PC-9 (cell line): ENCODE measurements at regions not wholly inside any gene's neighbourhood (a gene's known extent, or its start where the extent isn't known, plus 50 kb on each side); places are given as distances from the start of the nearest gene placed in this dataset.

Source experiments
- EZH2 ChIP-seq: fragments of 200-600 bp; sonication (generic); IDR thresholded peaks from 2 replicates; pipeline ENCODE4 v1.8.0; 2017; ENCODE audit warnings: antibody characterized with exemption, low read depth
- TF ChIP-seq, protein P1 (sequence below): fragments of 200-600 bp; sonication (generic); conservative IDR thresholded peaks from 2 replicates; pipeline ENCODE4 v1.6.1; 2017; ENCODE audit warnings: mixed run types, antibody characterized with exemption, mild to moderate bottlenecking, moderate library complexity

DNA sequence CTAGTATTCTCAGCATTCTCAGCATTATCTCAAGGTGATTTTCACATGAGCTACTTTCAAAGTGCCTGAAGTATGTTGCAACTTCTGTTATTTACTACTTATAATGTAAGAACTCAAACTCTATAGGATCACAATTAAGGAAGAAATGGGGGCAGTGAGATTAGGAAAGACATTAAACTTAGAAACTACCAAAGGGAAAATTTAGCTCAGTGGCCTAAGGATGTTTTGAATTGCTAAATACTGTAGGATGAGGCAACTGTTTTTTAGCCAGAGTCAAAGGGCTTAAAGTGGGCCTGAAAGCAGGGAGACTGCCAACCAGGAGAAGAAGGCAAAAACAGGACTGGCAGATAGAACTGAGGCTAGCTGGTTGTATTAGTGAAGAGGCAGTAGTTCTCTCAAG, 55.5 kb upstream of the MBNL1 start:
- TF ChIP-seq, protein P1, sequence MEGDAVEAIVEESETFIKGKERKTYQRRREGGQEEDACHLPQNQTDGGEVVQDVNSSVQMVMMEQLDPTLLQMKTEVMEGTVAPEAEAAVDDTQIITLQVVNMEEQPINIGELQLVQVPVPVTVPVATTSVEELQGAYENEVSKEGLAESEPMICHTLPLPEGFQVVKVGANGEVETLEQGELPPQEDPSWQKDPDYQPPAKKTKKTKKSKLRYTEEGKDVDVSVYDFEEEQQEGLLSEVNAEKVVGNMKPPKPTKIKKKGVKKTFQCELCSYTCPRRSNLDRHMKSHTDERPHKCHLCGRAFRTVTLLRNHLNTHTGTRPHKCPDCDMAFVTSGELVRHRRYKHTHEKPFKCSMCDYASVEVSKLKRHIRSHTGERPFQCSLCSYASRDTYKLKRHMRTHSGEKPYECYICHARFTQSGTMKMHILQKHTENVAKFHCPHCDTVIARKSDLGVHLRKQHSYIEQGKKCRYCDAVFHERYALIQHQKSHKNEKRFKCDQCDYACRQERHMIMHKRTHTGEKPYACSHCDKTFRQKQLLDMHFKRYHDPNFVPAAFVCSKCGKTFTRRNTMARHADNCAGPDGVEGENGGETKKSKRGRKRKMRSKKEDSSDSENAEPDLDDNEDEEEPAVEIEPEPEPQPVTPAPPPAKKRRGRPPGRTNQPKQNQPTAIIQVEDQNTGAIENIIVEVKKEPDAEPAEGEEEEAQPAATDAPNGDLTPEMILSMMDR, result no peak
- no peak for TF ChIP-seq EZH2
